Endometrial microvascular endothelial cells (primary cell): ENCODE measurements at regions not wholly inside any gene's neighbourhood (a gene's known extent, or its start where the extent isn't known, plus 50 kb on each side); places are given as distances from the start of the nearest gene placed in this dataset.

Experiments
- in situ Hi-C: cut with HindIII; loops from 2 replicates; pipeline ENCODE4 v1.10.0; 2017; ENCODE audit warnings: low sequenced_read_pairs, low pct_unique_long_range_greater_than_20kb; ENCODE audit errors: inconsistent ontology term

GRCh38 chr2:190781604-190782198 lies 98.9 kb upstream of the GLS start:
- in situ Hi-C loops = no loop called here

GRCh38 chr2:190782264-190782663 lies 98.4 kb upstream of the GLS start:
- in situ Hi-C loops = no loop called here

GRCh38 chr2:190783513-190784263 lies 96.9 kb upstream of the GLS start:
- in situ Hi-C loops = no loop called here

DNA sequence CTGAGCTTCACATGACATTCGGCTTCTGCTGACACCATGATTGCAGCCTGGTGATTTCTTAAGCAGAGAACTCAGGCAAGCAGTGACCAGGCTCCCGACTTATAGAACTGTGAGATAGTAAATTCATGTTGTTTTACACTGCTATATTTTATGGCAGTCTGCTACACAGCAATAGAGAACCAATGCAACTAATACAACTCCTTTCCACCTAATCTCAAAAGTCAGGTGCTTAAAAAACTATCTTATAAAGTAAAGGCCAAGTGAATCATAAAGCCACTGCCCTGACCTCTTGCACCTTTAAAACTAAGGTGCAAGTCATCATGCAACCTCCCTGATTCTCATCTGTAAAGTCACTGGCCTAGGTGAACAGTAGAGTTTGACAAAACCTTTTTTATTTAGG lies 95.3 kb upstream of the GLS start:
- in situ Hi-C loops = no loop called here

GRCh38 chr2:190786404-190787166 lies 94.0 kb upstream of the GLS start:
- in situ Hi-C loops = no loop called here

DNA sequence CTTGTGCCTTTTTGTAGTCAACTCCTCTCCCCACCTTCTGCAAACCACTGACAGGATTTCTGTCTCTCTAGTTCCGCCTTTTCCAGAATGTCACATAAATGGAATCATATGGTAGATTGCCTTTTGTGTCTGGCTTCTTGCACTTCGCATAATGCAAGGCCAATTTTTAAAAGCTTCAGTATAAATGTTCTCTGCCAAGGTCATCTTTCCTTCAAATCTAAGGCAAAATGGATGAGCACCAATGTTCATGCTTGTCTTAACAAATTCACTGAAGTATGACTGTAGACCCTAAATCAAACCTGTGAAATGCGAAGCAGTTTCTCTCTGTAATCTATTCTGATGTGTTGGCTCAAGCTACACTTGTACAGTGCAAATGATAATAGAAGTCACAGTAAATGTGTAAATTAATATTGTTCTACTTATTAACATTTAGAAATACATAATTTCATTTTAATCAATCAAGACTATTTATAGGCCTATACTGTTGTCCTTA lies 92.8 kb upstream of the GLS start:
- in situ Hi-C loops = no loop called here

DNA sequence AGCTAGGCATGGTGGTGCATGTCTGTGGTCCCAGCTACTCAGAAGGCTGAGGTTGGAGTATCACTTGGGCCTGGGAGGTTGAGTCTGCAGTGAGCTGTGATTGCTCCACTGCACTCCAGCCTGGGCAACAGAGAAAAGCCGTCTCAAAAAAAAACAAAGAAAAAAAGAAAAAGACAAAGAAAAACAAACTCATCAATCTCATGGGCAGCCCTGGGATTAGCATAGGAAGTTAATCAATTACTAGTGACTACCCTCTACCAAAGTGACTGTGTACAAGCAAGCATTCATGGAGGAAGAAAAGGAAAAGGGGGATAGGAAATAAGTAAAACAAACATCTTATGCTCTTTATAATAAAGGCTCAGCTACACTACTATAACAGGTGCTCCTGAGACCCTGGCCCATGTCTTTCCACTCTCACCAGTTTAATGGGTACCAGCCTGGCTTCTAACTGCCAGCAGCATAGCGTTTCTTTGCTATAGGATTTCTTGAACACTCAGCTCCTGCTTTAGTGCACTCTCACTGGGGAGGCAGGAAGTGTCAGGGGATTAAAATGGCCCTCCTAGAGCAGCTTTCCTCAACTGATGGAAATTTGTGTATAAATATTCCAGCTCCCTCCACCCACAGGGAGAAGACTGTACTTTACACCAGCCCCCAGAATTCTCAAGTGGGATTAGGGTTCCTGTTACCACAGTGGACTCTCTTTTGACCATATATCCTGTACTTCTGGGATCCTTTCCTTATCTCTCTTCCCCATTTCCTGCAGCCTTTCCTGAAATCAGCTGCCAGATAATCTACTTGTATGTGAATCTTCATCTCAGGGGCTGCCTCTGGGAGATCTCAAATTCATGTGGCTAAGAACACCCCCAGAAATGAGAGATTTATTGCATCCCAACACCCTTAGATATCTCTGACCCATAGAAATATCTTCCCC lies 91.3 kb upstream of the GLS start:
- in situ Hi-C loops = no loop called here

DNA sequence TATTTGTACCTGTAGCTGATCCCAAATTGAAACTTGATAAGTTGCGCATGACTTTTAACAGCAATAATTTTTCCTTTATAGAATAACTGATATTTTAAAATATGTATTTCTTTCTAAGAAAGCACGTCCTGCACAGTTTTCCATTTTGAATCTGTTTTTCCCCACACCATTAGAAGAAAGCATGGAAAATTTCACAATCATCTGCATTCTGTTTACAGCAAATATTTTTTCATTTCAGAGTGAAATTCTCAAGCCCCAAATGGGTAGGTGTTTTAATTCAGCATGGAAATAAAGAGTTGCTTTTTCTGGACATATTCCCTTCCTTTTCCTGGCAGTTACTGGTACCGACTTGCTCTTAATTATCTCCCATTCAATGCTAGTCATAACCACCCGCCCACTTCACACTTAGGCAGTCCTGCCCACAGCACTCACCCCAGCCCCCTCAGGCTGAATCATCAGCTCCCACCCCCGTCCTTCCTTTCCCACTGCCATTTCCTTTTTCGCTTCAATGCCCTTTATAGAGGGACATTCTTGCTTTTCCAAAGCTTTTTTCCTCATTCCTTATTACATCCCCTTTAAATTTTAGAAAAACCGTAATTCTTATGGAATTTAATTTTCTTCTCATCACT lies 89.2 kb upstream of the GLS start:
- in situ Hi-C loops = no loop called here

GRCh38 chr2:190791976-190792575 lies 88.5 kb upstream of the GLS start:
- in situ Hi-C loops = no loop called here

DNA sequence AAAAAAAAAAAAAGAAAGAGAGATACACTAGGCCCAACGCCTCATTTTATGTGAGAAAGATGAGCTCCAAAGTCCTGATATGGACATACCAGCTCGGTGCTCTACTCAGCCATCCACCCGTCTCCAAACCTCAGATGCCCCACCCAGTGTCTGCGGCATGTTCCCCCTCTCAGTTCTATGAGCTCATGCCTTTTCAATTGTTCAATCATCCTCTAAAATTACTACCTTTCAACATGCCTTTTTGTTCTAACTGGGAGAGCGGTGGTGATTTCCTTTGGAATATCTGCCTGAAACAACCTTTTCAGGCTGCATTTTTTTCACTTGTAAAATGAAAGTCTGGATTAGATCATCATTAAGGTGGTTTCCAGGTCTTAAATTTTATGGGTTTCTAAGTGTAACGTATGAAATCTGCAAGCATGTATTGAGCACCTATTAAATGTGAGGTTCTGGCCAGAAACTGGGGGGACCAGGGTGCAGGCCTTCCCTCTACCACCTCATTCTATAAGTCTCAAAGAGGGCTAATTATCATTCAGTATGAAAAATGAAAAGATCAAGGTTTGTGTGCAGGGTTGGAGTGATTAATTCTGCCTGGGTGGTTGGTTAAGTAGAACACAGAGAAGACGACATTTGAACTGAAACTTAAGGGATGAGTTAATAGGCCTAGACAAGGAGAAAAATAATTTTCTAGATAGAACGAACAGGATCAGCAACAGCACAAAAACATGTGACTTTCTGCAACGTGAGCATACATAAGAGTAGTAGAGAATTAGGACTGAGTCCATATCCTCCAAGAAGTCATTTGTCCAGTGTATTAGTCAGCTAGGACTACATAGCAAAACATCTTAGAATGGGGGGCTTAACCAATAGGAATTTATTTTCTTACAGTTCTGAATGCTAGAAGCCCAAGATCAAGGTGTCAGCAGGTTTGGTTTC lies 87.4 kb upstream of the GLS start:
- in situ Hi-C loops = no loop called here

DNA sequence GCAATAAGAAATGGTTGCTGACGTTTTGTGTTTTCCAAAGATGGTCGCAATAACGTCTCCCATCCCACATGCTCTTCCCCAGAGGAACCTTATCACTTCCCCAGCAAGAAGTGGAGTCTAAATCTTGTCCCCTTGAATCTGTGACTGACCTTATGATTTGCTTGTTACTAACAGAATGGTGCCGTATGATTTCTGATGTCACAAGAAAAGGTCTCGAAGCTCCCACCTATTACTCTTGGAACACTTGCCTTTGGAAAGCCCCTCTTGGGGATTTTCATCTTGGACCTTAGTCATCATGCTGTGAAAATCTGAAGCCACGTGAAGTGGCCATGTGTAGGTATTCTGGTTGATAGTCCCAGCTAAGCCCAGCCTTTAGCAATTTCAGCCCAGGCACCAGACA lies 86.2 kb upstream of the GLS start:
- in situ Hi-C loops = no loop called here

GRCh38 chr2:190794790-190795189 lies 85.8 kb upstream of the GLS start:
- in situ Hi-C loops = no loop called here

- in situ Hi-C loops = no loop called here
Observed at GRCh38 chr2:190795686-190796085, 84.9 kb upstream of the GLS start.

- in situ Hi-C loops = loop anchor here (5.0 kb wide), 1 partner anchor 83 kb away; no protein-coding TSS in a partner anchor
Observed at GRCh38 chr2:190799999-190800398, 80.6 kb upstream of the GLS start.

- in situ Hi-C loops = loop anchor here (5.0 kb wide), 1 partner anchor 83 kb away; no protein-coding TSS in a partner anchor
Observed at GRCh38 chr2:190800528-190800927, 80.1 kb upstream of the GLS start.

GRCh38 chr2:190802129-190802528 lies 78.5 kb upstream of the GLS start:
- in situ Hi-C loops = loop anchor here (5.0 kb wide), 1 partner anchor 85 kb away; no protein-coding TSS in a partner anchor
